ENCODE measurements at regions not wholly inside any gene's neighbourhood (a gene's known extent, or its start where the extent isn't known, plus 50 kb on each side); places are given as distances from the start of the nearest gene placed in this dataset.

- DNase-seq (ENCODE audit: low read depth): no peak
Measured at GRCh38 chr14:89014569-89014850, 190.1 kb downstream of the TTC8 start.

DNA sequence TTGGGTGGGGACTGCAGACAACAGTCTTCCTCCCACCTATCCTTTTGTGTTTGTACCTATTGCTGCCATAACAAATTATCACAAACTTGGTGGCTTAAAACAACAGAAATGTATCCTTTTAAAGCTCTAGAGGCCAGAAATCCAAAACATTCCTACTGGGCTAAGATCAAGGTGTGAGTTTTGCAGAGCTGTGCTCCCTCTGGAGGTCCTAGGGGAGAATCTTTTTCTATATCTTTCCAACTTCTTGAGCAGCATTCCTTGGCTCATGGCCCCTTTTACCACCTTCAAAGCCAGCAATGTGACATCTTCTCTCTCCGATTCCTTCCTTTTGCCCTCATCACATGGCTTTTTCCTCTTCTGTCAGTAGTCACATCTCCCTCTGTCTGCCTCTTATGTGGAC is 190.6 kb downstream of the TTC8 start:
- peak; percentile 49 for DNase-seq (ENCODE audit: low read depth)

DNA sequence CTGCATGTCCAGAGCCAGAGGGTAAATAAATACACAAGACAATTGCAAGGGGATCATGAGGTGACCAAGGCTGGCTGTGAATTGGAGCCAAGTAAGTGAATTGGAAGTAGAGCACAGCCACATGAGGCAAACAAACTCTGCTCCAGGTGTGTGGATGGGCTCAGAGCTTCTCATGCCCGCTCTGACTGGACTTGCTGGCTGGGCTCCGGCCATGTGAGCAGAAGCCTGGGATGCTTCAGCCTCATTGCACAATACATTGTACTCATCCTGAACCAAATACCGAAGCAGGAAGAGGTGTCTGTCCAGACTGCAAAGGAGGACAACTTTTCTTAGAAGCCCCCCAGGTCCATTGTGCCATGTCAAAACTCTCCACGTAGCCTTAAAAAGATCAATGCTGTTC is 193.0 kb downstream of the TTC8 start:
- no peak for DNase-seq (ENCODE audit: low read depth)

DNA sequence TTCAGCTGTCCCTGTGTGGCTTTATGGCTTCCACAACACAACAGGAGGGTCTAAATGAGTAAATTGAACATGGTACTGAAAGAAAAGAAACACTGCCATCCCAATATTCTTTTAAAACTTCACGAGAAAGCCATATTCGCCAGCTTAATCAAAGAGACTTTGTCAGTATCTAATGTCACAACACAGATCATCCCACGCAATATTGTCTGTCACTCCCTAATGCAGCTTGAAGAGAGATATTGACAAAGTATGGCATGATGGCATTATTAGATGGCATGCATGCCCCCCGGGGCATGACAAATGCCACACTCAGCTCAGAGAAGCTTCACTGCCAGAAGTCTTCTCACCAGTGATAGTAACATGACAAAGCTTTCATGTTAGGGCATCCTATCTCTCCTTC is 197.8 kb downstream of the TTC8 start:
- DNase-seq (ENCODE audit: low read depth): no peak

DNA sequence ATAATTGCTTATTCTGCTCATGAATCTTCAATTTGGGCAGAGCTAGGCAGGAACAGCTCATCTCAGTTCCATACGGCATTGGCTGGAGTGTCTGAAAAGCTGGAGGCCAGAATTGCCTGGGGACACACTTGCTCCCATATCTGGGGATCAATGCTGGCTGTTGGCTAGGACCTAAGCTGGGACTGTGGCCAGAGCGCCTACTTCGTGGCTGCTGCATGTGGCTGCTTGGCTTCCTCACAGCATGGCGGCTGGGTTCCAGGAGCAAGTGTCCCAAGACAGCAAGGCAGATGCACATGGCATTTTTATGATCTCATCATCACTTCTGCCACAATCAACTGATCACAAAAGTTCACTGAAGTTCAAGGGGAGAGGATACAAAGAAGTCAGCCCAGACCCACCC is 200.2 kb downstream of the TTC8 start:
- peak; percentile 29 for DNase-seq (ENCODE audit: low read depth)

GRCh38 chr14:89025561-89026236 is 201.2 kb downstream of the TTC8 start:
- peak; percentile 82 for DNase-seq (ENCODE audit: low read depth)

- DNase-seq (ENCODE audit: low read depth): peak; percentile 56
Measured at GRCh38 chr14:89027097-89027740, 202.8 kb downstream of the TTC8 start.

DNA sequence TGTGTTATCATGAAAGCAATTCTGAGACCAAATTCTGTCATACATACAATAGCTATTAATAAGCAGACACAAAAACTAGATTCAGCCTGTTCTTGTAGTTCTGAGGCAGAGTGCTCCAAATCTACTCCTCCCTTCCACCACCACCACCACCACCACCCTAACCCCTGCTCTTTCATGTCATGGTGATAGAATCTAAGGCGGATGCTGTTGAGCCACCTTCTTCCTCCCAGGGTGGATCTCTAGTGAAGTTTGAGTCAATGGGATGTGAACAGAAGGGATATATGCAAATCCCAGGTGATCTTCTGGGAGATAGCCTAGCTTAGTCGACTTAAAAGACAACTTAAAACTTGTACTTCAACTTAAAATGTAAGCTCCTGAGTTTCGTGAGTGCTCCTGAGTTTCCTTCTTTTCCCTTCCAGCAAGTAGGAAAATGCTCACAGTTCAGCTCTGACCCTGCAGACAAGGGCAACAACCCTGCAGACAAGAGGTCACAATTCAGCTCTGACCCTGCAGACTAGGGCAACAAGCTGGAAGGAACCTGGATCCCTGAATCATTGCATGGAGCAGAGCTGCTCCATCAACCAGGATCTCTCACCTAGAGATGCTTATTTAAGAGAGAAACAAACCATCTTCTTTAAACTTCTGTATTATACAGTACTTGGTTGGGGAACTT is 204.1 kb downstream of the TTC8 start:
- no peak for DNase-seq (ENCODE audit: low read depth)

DNA sequence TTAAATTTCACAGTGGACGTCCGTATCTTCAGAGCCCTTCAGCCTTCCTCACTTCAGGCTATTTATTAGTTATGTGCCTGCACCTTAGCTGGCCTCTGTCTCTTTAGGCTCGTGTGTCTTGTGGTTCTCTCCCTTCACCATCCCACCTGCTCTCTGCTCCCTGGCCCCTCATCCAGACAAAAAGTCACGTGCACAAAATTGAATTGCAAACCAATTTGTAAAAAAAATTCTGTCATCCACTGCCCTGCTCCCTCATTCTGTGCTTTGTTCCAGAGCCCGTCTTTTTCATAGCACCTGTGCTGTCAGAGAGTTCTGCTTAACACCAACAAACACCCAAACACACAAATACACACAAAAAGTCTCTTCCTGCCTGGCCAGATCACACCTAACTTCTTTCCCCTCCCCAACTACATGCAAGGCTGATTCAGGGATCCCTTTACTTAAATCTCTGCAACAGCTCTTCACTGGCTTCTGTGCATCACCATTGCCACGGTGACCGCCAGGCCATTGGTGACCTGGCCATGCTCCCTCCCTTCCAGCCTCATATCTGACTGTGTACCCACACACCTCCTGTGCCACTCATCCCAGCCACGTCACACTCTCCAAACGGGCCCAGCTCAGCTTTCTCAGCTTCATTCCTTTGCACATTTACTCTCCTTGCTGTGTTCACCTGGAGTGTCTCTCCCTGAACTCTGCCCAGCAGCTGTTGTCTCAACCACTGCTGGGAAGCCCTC is 205.7 kb downstream of the TTC8 start:
- no peak for DNase-seq (ENCODE audit: low read depth)

GRCh38 chr14:89030921-89031320 is 206.5 kb downstream of the TTC8 start:
- no peak for DNase-seq (ENCODE audit: low read depth)

- no peak for DNase-seq (ENCODE audit: low read depth)
Measured at GRCh38 chr14:89032086-89032649, 207.7 kb downstream of the TTC8 start.

DNA sequence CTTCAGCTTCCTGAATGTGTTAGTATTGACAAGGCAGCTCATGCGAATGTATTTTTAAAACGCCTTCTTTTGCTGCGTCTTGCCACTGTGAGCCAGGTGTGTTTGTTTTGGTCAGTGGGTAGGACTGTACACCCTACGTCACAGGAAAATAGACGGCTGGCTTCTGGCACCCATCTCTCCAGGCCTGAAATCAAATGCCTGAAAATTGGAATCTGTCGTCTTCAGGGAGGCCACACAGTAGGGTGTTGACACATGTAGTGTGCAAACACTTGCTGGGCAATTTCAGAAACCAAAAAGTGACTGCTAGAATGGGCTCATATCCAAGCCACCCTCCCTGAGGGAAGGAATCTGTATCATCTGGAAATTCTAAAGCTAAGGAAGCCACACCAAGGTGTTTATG is 209.3 kb downstream of the TTC8 start:
- peak; percentile 22 for DNase-seq (ENCODE audit: low read depth)

DNA sequence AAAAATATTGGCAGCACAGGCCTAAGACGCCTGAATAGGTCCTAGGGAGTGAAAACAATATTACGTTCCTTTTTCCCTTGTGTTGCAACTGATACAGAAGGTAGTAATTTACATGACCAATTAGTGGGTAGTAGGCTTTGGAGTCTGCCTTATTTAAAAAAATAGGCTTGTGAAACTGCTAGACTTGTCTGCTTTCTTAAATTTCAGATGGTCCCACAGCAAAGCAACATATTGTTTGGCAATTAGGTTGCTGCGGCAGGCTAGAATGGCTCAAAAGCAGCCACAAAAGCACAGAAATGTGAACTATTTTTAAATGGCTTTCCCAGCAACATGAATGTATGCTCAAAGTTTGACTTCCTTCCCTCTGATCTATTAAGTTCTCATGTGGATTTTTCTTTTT is 211.9 kb downstream of the TTC8 start:
- DNase-seq (ENCODE audit: low read depth): no peak

DNA sequence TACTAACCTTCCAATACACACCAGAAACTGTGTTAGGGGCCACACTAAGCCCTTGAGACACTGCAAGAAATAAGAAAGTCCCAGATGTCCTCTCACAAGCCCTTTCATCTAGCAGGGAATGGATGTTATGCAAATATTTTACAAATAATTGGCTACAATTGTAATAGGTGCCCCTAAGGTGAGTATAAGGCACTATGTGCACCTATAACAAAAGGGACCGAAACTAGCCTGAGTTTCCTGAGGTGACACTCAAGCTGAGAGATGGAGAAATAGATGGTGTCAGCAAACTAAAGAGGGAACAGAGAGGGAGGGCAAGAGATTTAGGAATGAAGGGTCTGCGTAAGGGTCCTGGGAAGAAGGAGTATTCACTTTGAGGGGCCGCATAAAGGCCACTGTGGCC is 212.6 kb downstream of the TTC8 start:
- no peak for DNase-seq (ENCODE audit: low read depth)

GRCh38 chr14:89040080-89040459 is 215.6 kb downstream of the TTC8 start:
- DNase-seq (ENCODE audit: low read depth): no peak

GRCh38 chr14:89040460-89041256 is 216.2 kb downstream of the TTC8 start:
- DNase-seq (ENCODE audit: low read depth): peak; percentile 88

- DNase-seq (ENCODE audit: low read depth): peak; percentile 52
Measured at GRCh38 chr14:89041257-89041582, 216.8 kb downstream of the TTC8 start.

GRCh38 chr14:89042021-89042420 is 217.6 kb downstream of the TTC8 start:
- no peak for DNase-seq (ENCODE audit: low read depth)

- DNase-seq (ENCODE audit: low read depth): no peak
Measured at GRCh38 chr14:89053303-89053702, 228.9 kb downstream of the TTC8 start.

DNA sequence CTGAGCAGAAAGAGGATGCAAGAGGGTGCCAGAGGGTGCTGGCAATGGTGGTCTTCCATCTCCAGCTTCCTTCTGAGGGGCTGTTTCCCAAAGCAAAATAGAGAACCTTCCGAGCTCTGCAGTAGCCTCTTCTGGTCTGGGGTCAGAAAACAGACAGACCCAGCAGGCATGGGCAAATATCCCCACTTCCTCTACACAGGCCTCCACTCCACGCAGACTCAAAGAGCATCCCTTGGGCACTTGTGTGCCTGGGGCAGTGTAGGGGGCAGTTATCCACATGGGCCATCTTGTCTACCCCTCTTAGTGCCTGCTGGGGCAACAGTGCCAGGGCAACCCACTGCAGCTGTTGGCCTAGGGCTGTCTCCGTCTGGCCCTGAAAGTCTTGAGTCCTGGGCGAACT is 231.9 kb downstream of the TTC8 start:
- DNase-seq (ENCODE audit: low read depth): no peak

GRCh38 chr14:89058697-89059096 is 234.2 kb downstream of the TTC8 start:
- no peak for DNase-seq (ENCODE audit: low read depth)

DNA sequence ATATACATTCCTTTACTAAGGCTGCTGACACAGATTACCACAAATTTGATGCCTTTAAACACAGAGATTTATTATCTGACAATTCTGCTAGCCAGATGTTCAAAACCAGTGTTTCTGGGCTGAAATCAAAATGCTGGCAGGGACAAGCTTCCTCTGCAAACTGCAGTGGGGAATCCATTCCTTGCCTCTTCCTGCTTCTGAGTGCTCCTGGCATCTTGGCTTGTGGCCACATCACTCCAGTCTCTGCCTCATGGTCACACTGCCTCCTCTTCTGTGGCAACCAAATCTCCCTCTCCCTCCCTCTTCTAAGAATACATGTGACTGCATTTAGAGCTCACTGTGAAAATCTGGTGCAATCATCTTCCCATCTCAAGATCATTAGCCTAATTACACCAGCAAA is 235.7 kb downstream of the TTC8 start:
- DNase-seq (ENCODE audit: low read depth): peak; percentile 66

All from RPMI7951 (cell line).